ENCODE measurements at regions not wholly inside any gene's neighbourhood (a gene's known extent, or its start where the extent isn't known, plus 50 kb on each side); places are given as distances from the start of the nearest gene placed in this dataset.

- no peak for TF ChIP-seq FOXP2 (optimal IDR thresholded peaks at IDR 0.05; ENCODE audit: borderline replicate concordance, extremely low read depth, extremely low read length, insufficient read depth)
- no peak for TF ChIP-seq POLR2AphosphoS5 (IDR thresholded peaks at IDR 0.05; ENCODE audit: low read depth, low read length)
- no peak for TF ChIP-seq SIN3A (IDR thresholded peaks at IDR 0.05; ENCODE audit: borderline replicate concordance, insufficient read depth, low read length)
- TF ChIP-seq REST (IDR thresholded peaks at IDR 0.05; ENCODE audit: insufficient read depth in 1 of 2, low read depth in 2 of 2, low read length in 2 of 2), result no peak
- TF ChIP-seq TAF1 (IDR thresholded peaks at IDR 0.05; ENCODE audit: borderline replicate concordance, insufficient read depth, low read length), result no peak
Measured at GRCh38 chr10:21289271-21289670, 236.2 kb downstream of the SKIDA1 start.

- TF ChIP-seq FOXP2 (optimal IDR thresholded peaks at IDR 0.05; ENCODE audit: borderline replicate concordance, extremely low read depth, extremely low read length, insufficient read depth) (peak; percentile 27), REST (IDR thresholded peaks at IDR 0.05; ENCODE audit: insufficient read depth in 1 of 2, low read depth in 2 of 2, low read length in 2 of 2) (0 out of 4 replicates have a peak, but pooled peaks of 1 of the 2 experiments have one; percentile 16), POLR2AphosphoS5 (IDR thresholded peaks at IDR 0.05; ENCODE audit: low read depth, low read length) (no peak)
Measured at GRCh38 chr10:21285742-21286331, 239.6 kb downstream of the SKIDA1 start.

GRCh38 chr10:21285207-21285606, 240.3 kb downstream of the SKIDA1 start:
- TF ChIP-seq SIN3A (IDR thresholded peaks at IDR 0.05; ENCODE audit: borderline replicate concordance, insufficient read depth, low read length), result no peak
- TF ChIP-seq REST (IDR thresholded peaks at IDR 0.05; ENCODE audit: insufficient read depth in 1 of 2, low read depth in 2 of 2, low read length in 2 of 2), result no peak
- TF ChIP-seq POLR2AphosphoS5 (IDR thresholded peaks at IDR 0.05; ENCODE audit: low read depth, low read length), result no peak
- no peak for TF ChIP-seq FOXP2 (optimal IDR thresholded peaks at IDR 0.05; ENCODE audit: borderline replicate concordance, extremely low read depth, extremely low read length, insufficient read depth)
- no peak for TF ChIP-seq TAF1 (IDR thresholded peaks at IDR 0.05; ENCODE audit: borderline replicate concordance, insufficient read depth, low read length)

- TF ChIP-seq REST (IDR thresholded peaks at IDR 0.05; ENCODE audit: insufficient read depth in 1 of 2, low read depth in 2 of 2, low read length in 2 of 2) (no peak), SIN3A (IDR thresholded peaks at IDR 0.05; ENCODE audit: borderline replicate concordance, insufficient read depth, low read length) (no peak), POLR2AphosphoS5 (IDR thresholded peaks at IDR 0.05; ENCODE audit: low read depth, low read length) (no peak), TAF1 (IDR thresholded peaks at IDR 0.05; ENCODE audit: borderline replicate concordance, insufficient read depth, low read length) (no peak), FOXP2 (optimal IDR thresholded peaks at IDR 0.05; ENCODE audit: borderline replicate concordance, extremely low read depth, extremely low read length, insufficient read depth) (no peak)
Measured at GRCh38 chr10:21284301-21284700, 241.2 kb downstream of the SKIDA1 start.

Measured in PFSK-1 (cell line).